PC-9 (cell line): ENCODE measurements at regions not wholly inside any gene's neighbourhood (a gene's known extent, or its start where the extent isn't known, plus 50 kb on each side); places are given as distances from the start of the nearest gene placed in this dataset.
"Not testable (repeated sequence)": the region's sequence is repeated elsewhere in the genome, so short reads cannot be mapped to it uniquely, and the experiment has no call there.

Source experiments
- BruUV-seq: library from RNA; stranded (reverse); fragments of 400-500 nt; replicated peaks from 2 replicates; lab custom pipeline; 2021; lab: Mats Ljungman, UMichigan
- CTCF ChIA-PET: fragments of 300-600 bp; sonication (Branson Sonifier 250); formaldehyde crosslinking; loops from one replicate; lab custom pipeline; 2022; ENCODE audit warnings: antibody characterized with exemption; lab: Charles Lee
- POLR2A ChIA-PET: fragments of 300-600 bp; sonication (Branson Sonifier 250); formaldehyde crosslinking; loops from one replicate; lab custom pipeline; 2022; ENCODE audit warnings: antibody characterized with exemption; ENCODE audit not compliant: unreplicated experiment; lab: Charles Lee
- DNase-seq, 2 experiments: peaks; one replicate each; pipeline versions ENCODE4 v3.0.0 to v3.0.0-alpha.2; 2015 to 2022; ENCODE audit warnings: mixed read lengths in 1 of 2
- H2AFZ ChIP-seq: fragments of 200-600 bp; sonication (generic); 2 replicates; pipeline ENCODE4 v1.8.1; 2017; ENCODE audit warnings: antibody characterized with exemption
- H3F3A ChIP-seq: fragments of 200-600 bp; sonication (generic); 2 replicates; pipeline ENCODE4 v1.8.1; 2017; ENCODE audit warnings: antibody characterized with exemption, mild to moderate bottlenecking, low read depth; ENCODE audit not compliant: insufficient read depth
- H3K27ac ChIP-seq: fragments of 200-600 bp; sonication (generic); 2 replicates; pipeline ENCODE4 v1.6.1; 2016; ENCODE audit warnings: mixed run types
- H3K27me3 ChIP-seq: fragments of 200-600 bp; sonication (generic); 2 replicates; pipeline ENCODE4 v1.6.1; 2016; ENCODE audit warnings: low read depth, mixed run types; ENCODE audit not compliant: insufficient read depth
- H3K36me3 ChIP-seq: fragments of 200-600 bp; sonication (generic); 2 replicates; pipeline ENCODE4 v1.6.1; 2016; ENCODE audit warnings: low read depth, mixed run types
- H3K4me1 ChIP-seq: fragments of 200-600 bp; sonication (generic); replicated peaks from 2 replicates; pipeline ENCODE4 v1.6.1; 2016; ENCODE audit warnings: mixed run types; ENCODE audit not compliant: insufficient read depth
- H3K4me2 ChIP-seq: fragments of 200-600 bp; sonication (generic); 2 replicates; pipeline ENCODE4 v1.6.1; 2017; ENCODE audit warnings: mixed run types
- H3K4me3 ChIP-seq: fragments of 200-600 bp; sonication (generic); 2 replicates; pipeline ENCODE4 v1.6.1; 2016; ENCODE audit warnings: mixed run types
- H3K79me2 ChIP-seq: fragments of 200-600 bp; sonication (generic); 2 replicates; pipeline ENCODE4 v1.6.1; 2017; ENCODE audit warnings: low read depth, mixed run types
- H3K9me2 ChIP-seq: fragments of 200-600 bp; sonication (generic); 2 replicates; pipeline ENCODE4 v1.8.1; 2017; ENCODE audit warnings: mild to moderate bottlenecking; ENCODE audit not compliant: insufficient read depth
- H3K9me3 ChIP-seq: fragments of 200-600 bp; sonication (generic); 2 replicates; pipeline ENCODE4 v1.8.1; 2016; ENCODE audit warnings: low read depth; ENCODE audit not compliant: insufficient read depth
- H4K20me1 ChIP-seq: fragments of 200-600 bp; sonication (generic); 2 replicates; pipeline ENCODE4 v1.8.1; 2017; ENCODE audit not compliant: insufficient read depth
- CTCF ChIP-seq: fragments of 200-600 bp; sonication (generic); conservative IDR thresholded peaks from 2 replicates; pipeline ENCODE4 v1.6.1; 2017; ENCODE audit warnings: mixed run types, antibody characterized with exemption, mild to moderate bottlenecking, moderate library complexity
- EZH2 ChIP-seq: fragments of 200-600 bp; sonication (generic); IDR thresholded peaks from 2 replicates; pipeline ENCODE4 v1.8.0; 2017; ENCODE audit warnings: antibody characterized with exemption, low read depth
- intact Hi-C: fragments of 100-400 bp; cut with micrococcal nuclease; formaldehyde crosslinking; loops from one replicate; pipeline ENCODE4 v1.10.0; 2022; ENCODE audit not compliant: unreplicated experiment

GRCh38 chr2:16183345-16183744 is 243.0 kb downstream of the MYCN start:
- TF ChIP-seq CTCF (no peak), EZH2 (no peak)
- no peaks in the 10 kb centered on the region for H3K9me3 ChIP-seq
- H3K27me3 ChIP-seq = peaks cover 92% of the 10 kb centered on the region
- no peak for DNase-seq
- intact Hi-C loops = no loop called here
- H3F3A ChIP-seq = no peaks in the 10 kb centered on the region
- no peak overlapping the region for H3K4me3 ChIP-seq
- H4K20me1 ChIP-seq = no peaks in the 10 kb centered on the region
- ChIA-PET POLR2A (interaction anchor here (0.6 kb wide), 1 partner anchor 19 kb away, joined by 3 read pairs; no protein-coding TSS in a partner anchor), CTCF (no interaction called here)
- H3K9me2 ChIP-seq = no peaks in the 10 kb centered on the region
- BruUV-seq = no TSS peak
- H3K4me2 ChIP-seq = no peak overlapping the region
- no peaks in the 10 kb centered on the region for H3K79me2 ChIP-seq
- H3K4me1 ChIP-seq = no peaks in the 10 kb centered on the region
- H3K27ac ChIP-seq = no peak overlapping the region
- H3K36me3 ChIP-seq = no peaks in the 10 kb centered on the region
- H2AFZ ChIP-seq = no peak overlapping the region

- Histone ChIP-seq H2AFZ (no peak overlapping the region), H3K27ac (no peak overlapping the region), H3F3A (no peaks in the 10 kb centered on the region), H3K36me3 (no peaks in the 10 kb centered on the region), H3K4me3 (no peak overlapping the region), H3K9me3 (no peaks in the 10 kb centered on the region), H3K4me1 (no peaks in the 10 kb centered on the region), H3K27me3 (peaks cover 89% of the 10 kb centered on the region), H3K9me2 (no peaks in the 10 kb centered on the region), H3K4me2 (no peak overlapping the region), H4K20me1 (no peaks in the 10 kb centered on the region), H3K79me2 (no peaks in the 10 kb centered on the region)
- TF ChIP-seq EZH2 (no peak), CTCF (no peak)
- intact Hi-C loops = no loop called here
- no TSS peak for BruUV-seq
- ChIA-PET POLR2A (interaction anchor here (0.6 kb wide), 1 partner anchor 19 kb away, joined by 3 read pairs; no protein-coding TSS in a partner anchor), CTCF (no interaction called here)
- no peak for DNase-seq
Measured at GRCh38 chr2:16182841-16183240, 242.5 kb downstream of the MYCN start.

GRCh38 chr2:16182311-16182815 is 242.0 kb downstream of the MYCN start:
- H3K4me3 ChIP-seq, H3K27ac ChIP-seq, H3K79me2 ChIP-seq, H3K4me2 ChIP-seq, intact Hi-C loops, H3K9me2 ChIP-seq, H3K4me1 ChIP-seq, CTCF ChIA-PET, H3K9me3 ChIP-seq, BruUV-seq, DNase-seq, H3F3A ChIP-seq, H4K20me1 ChIP-seq, H3K36me3 ChIP-seq, H2AFZ ChIP-seq: not testable (repeated sequence)
- peaks cover 86% of the 10 kb centered on the region for H3K27me3 ChIP-seq
- POLR2A ChIA-PET = interaction anchor here (0.6 kb wide), 1 partner anchor 20 kb away, joined by 3 read pairs; no protein-coding TSS in a partner anchor

- Histone ChIP-seq H3K79me2 (no peaks in the 10 kb centered on the region), H3K9me3 (no peaks in the 10 kb centered on the region), H3K36me3 (no peaks in the 10 kb centered on the region), H3K27me3 (peaks cover 86% of the 10 kb centered on the region), H2AFZ (no peak overlapping the region), H3K4me2 (no peak overlapping the region), H4K20me1 (no peaks in the 10 kb centered on the region), H3K9me2 (0 out of 2 replicates have a peak, but pooled peaks cover 5% of the 10 kb centered on the region), H3K4me1 (no peaks in the 10 kb centered on the region), H3K27ac (no peak overlapping the region), H3F3A (no peaks in the 10 kb centered on the region), H3K4me3 (no peak overlapping the region)
- no peak for TF ChIP-seq CTCF
- no peak for TF ChIP-seq EZH2
- DNase-seq = no peak
- intact Hi-C loops = no loop called here
- no TSS peak for BruUV-seq
- POLR2A ChIA-PET = no interaction called here
- CTCF ChIA-PET = no interaction called here
Measured at GRCh38 chr2:16181741-16182090, 241.4 kb downstream of the MYCN start.
